OCI-LY1 (cell line): ENCODE measurements at regions not wholly inside any gene's neighbourhood (a gene's known extent, or its start where the extent isn't known, plus 50 kb on each side); places are given as distances from the start of the nearest gene placed in this dataset.

Experiments
- CTCF ChIP-seq: fragments of 200-600 bp; sonication (generic), shearing (Covaris generic); IDR thresholded peaks from 2 replicates; pipeline ENCODE4 v1.5.1; 2017; ENCODE audit warnings: mild to moderate bottlenecking, antibody characterized with exemption, low read length, moderate library complexity, mixed read lengths
- EZH2 ChIP-seq: fragments of 200-600 bp; sonication (generic), shearing (Covaris generic); IDR thresholded peaks from 2 replicates; pipeline ENCODE4 v1.8.0; 2017; ENCODE audit warnings: borderline replicate concordance, mixed run types, mild to moderate bottlenecking, antibody characterized with exemption, low read length, moderate library complexity, mixed read lengths

DNA sequence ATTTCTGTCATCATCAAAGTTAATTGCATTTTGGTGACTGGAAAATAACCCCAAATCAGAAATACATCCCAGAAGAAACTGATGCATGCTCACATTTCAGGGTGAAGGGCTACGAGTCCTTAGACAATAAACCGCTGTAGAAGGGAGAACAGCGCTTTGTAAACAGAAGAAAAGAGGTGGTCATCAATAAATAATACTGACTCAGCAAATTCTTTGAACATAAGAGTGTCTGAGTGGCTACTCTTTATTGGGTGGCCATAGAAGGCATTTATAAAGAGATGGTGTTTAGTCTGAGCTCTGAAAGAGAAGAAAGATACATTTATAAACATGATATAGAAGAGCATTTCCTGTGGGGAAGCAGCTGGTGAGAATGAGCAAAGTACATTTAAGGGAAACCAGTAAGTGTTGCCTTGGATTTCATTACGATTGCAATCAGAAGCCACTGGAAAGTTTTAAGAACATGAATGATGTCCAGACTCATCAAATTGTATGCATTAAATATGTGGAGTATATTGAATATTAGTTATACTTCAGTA lies 246.9 kb upstream of the GIMD1 start:
- TF ChIP-seq CTCF, result no peak
- TF ChIP-seq EZH2, result no peak
